ENCODE measurements at regions not wholly inside any gene's neighbourhood (a gene's known extent, or its start where the extent isn't known, plus 50 kb on each side); places are given as distances from the start of the nearest gene placed in this dataset.

DNA sequence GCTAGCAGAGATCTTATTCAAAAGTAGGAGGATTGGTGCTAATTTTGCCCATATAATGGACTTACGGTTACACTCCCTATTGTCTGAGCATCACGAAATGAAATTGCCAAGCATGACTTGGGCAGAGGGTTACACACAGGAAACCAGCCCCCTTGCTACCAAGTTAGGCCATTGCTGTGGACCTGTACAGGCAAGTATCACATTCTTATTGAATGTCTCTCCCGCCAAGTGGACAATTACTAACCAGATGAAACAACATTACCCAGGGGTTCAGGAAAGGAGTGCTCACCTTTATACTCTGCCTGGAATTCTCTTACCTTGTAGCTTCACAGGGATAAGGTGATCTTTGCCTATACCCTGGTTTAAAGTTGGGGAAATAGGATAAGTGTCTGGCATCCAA lies 70.6 kb upstream of the TOX3 start:
- no peaks in the 10 kb centered on the region for H3K4me1 ChIP-seq (ENCODE audit: control insufficient read depth, insufficient read depth, low read length)
- H3K4me3 ChIP-seq (ENCODE audit: low read length), result no peak overlapping the region
- no peaks in the 10 kb centered on the region for H3K27me3 ChIP-seq (replicated peaks; ENCODE audit: control insufficient read depth, insufficient read depth, low read length)
- no peaks in the 10 kb centered on the region for H3K36me3 ChIP-seq (ENCODE audit: control insufficient read depth, insufficient read depth, low read length, severe bottlenecking)
- no peak for DNase-seq (ENCODE audit: low read depth)
- no peaks in the 10 kb centered on the region for H3K9me3 ChIP-seq (ENCODE audit: control insufficient read depth, low read length)
- no peak overlapping the region for H3K9ac ChIP-seq (ENCODE audit: low read length)

DNA sequence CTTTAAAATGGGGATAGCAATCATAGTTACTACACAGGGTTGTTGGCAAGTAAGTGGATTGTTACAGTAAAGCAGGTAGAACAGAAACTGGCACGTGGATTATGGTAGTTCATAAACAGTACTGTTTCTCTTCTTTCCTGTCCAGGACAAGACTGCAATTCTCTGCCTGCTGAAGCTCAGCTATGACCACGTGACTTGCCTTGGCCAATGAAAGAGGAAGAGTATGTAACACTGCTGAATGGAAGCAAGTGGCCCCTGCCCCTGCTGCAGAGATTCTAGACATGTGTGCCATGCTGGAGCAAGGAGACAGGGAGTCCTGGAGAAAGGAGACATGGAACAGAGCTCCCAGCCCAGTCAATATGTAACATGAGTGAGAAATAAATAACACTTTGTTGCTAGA lies 66.6 kb upstream of the TOX3 start:
- no peak for DNase-seq (ENCODE audit: low read depth)
- H3K9ac ChIP-seq (ENCODE audit: low read length), result no peak overlapping the region
- H3K27me3 ChIP-seq (replicated peaks; ENCODE audit: control insufficient read depth, insufficient read depth, low read length), result no peaks in the 10 kb centered on the region
- H3K36me3 ChIP-seq (ENCODE audit: control insufficient read depth, insufficient read depth, low read length, severe bottlenecking), result no peaks in the 10 kb centered on the region
- H3K9me3 ChIP-seq (ENCODE audit: control insufficient read depth, low read length), result no peaks in the 10 kb centered on the region
- no peak overlapping the region for H3K4me3 ChIP-seq (ENCODE audit: low read length)
- no peaks in the 10 kb centered on the region for H3K4me1 ChIP-seq (ENCODE audit: control insufficient read depth, insufficient read depth, low read length)

DNA sequence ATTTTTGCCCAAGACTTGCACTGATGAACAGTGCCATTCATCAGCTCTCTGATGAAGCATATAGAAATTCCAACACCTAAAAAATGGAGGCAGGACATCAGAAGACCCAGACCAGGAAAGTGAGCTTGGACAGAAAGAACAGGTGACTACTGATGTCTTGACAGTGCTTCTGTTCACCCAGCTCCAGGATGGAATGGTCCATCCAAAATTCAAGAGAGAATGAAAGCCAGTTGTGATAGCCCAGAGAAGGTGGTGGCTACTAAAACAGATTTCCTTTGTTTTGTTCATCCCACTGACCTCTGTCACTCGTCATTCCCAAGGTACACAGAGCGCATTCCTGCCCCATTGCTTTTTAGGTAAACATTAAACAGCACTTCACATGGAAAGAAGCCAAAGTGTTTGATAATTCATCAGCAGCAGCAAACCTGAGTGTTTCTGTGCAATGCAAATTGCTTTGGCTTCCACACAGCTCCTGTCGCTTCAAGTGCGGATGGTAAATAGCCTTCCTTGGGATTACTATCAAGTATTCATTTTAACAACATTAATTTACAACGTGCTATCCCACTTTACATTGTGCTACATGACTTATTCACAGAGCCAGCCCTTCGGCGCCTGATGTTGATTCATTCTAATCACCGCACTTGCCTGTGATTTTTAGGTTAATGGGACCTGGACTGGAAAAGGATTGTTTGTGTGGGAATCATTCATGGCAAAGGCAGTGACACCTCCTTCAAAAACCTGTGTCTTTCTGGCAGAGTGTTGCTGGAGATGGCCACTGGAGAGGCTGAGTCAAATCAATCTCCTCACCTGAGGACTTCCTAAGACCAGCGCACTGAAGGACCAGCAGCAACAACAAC lies 65.1 kb upstream of the TOX3 start:
- H3K27me3 ChIP-seq (replicated peaks; ENCODE audit: control insufficient read depth, insufficient read depth, low read length), result no peaks in the 10 kb centered on the region
- no peaks in the 10 kb centered on the region for H3K9me3 ChIP-seq (ENCODE audit: control insufficient read depth, low read length)

DNA sequence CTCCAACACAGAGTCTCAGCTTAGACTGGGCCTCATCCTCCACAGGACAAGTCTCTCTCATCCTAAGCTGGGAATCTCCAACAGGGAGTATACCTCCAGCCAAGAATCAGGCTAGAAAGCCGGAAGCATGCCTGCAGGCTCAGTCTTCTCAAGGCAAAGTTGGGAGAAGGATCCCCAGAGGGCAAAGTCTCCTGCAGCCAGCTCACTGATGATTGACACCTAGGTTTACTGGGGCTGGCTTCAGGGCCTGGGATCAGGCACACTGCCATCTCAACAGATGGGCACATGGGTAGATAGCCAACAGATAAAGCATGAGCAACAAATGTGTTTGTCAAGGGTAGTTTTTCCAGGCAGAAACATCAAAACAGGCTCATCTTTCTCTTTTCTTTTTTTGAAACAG lies 56.1 kb upstream of the TOX3 start:
- H3K4me1 ChIP-seq (ENCODE audit: control insufficient read depth, insufficient read depth, low read length), result no peaks in the 10 kb centered on the region
- no peak overlapping the region for H3K9ac ChIP-seq (ENCODE audit: low read length)
- H3K27me3 ChIP-seq (replicated peaks; ENCODE audit: control insufficient read depth, insufficient read depth, low read length), result no peaks in the 10 kb centered on the region
- H3K9me3 ChIP-seq (ENCODE audit: control insufficient read depth, low read length), result no peaks in the 10 kb centered on the region
- DNase-seq (ENCODE audit: low read depth), result no peak
- H3K36me3 ChIP-seq (ENCODE audit: control insufficient read depth, insufficient read depth, low read length, severe bottlenecking), result no peaks in the 10 kb centered on the region
- no peak overlapping the region for H3K4me3 ChIP-seq (ENCODE audit: low read length)

More for the DNA sequence above, 65.1 kb upstream of the TOX3 start:
- Histone ChIP-seq H3K9ac (ENCODE audit: low read length) (no peak overlapping the region), H3K4me1 (ENCODE audit: control insufficient read depth, insufficient read depth, low read length) (no peaks in the 10 kb centered on the region), H3K36me3 (ENCODE audit: control insufficient read depth, insufficient read depth, low read length, severe bottlenecking) (no peaks in the 10 kb centered on the region), H3K4me3 (ENCODE audit: low read length) (no peak overlapping the region)
- DNase-seq (ENCODE audit: low read depth), result no peak

DNA sequence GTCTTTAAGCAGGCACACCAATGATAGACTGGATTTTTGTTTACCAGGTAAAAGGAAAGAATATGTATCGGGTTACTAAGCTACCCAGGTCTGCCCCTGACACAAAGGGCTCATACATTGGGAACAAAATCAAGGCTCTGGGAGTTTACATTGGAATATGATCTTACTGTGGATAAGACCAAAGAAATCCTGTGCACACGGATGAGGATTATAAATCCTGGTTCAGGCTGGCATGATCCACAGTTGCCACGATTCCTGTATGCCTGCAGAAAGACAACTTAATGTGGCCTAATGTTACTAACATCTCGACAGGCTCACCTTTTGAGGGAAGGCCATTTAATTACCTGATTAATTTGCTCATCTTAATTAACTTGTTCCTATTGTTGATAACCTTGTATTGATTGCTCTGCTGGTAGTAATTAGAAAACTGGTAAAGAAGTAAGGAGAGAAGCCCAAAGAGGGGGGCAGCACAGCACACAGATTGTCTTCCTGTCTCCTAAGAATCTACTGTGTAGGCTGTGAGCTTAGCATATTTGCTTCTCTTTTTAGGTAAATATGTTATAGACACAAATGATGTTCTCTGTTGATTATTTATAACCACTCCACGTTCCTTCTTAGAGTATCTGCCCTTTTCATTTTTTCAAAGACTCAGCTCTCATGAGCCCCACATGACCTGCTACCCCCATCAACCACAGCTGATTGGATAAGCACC lies 51.0 kb upstream of the TOX3 start:
- Histone ChIP-seq H3K9me3 (ENCODE audit: control insufficient read depth, low read length) (no peaks in the 10 kb centered on the region), H3K27me3 (replicated peaks; ENCODE audit: control insufficient read depth, insufficient read depth, low read length) (no peaks in the 10 kb centered on the region), H3K4me3 (ENCODE audit: low read length) (no peak overlapping the region), H3K36me3 (ENCODE audit: control insufficient read depth, insufficient read depth, low read length, severe bottlenecking) (no peaks in the 10 kb centered on the region), H3K9ac (ENCODE audit: low read length) (no peak overlapping the region), H3K4me1 (ENCODE audit: control insufficient read depth, insufficient read depth, low read length) (no peaks in the 10 kb centered on the region)
- no peak for DNase-seq (ENCODE audit: low read depth)

DNA sequence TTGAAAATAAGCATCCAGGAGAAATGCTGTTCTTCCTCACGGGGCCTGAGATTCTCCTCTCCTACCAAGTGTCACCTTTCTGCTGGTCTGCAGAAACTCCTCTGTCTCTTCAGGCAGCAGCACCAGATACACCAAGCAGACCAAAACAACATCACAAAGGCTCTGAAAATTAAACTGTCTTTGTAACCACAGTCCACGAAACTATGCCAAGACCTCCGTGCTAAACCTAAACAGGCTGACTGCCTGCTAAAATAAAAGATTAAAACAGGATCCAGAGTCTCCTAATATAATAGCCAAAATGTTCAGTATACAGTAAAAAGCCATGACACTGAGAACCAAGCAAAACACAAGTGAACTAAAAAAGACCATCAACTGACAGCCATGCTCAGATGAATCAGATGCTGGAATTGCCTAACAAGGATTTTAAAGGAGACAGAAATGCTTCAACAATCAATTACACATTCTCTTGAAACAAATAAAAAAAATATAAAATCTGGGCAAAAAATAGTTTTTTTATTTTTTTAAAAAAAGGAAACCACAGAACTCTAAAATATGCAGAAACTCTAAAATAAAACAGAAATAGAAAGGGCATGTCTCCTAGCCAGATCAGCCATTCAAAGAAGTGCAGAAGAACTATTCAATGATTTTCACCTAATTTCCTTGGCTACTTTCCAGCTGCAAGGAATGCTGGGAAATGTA lies 50.3 kb upstream of the TOX3 start:
- no peak for DNase-seq (ENCODE audit: low read depth)
- H3K4me3 ChIP-seq (ENCODE audit: low read length), result no peak overlapping the region
- H3K36me3 ChIP-seq (ENCODE audit: control insufficient read depth, insufficient read depth, low read length, severe bottlenecking), result no peaks in the 10 kb centered on the region

More for the DNA sequence above, 50.3 kb upstream of the TOX3 start:
- no peaks in the 10 kb centered on the region for H3K4me1 ChIP-seq (ENCODE audit: control insufficient read depth, insufficient read depth, low read length)
- no peaks in the 10 kb centered on the region for H3K9me3 ChIP-seq (ENCODE audit: control insufficient read depth, low read length)
- no peak overlapping the region for H3K9ac ChIP-seq (ENCODE audit: low read length)
- H3K27me3 ChIP-seq (replicated peaks; ENCODE audit: control insufficient read depth, insufficient read depth, low read length), result no peaks in the 10 kb centered on the region
